Inflammatory macrophage (primary cell): ENCODE measurements at regions not wholly inside any gene's neighbourhood (a gene's known extent, or its start where the extent isn't known, plus 50 kb on each side); places are given as distances from the start of the nearest gene placed in this dataset.
A peak's percentile ranks its signal among the peaks of the same experiment; 100 is the strongest.
"Not testable (repeated sequence)": the region's sequence is repeated elsewhere in the genome, so short reads cannot be mapped to it uniquely, and the experiment has no call there.

Source experiments
- DNase-seq, 2 donors: peaks; one replicate each; pipeline ENCODE4 v3.0.0-alpha.2; 2020 to 2022

GRCh38 chr10:114872519-114873087 lies 51.0 kb downstream of the FHIP2A start:
- no peak for DNase-seq

GRCh38 chr10:114874827-114875411 lies 53.3 kb downstream of the FHIP2A start:
- peak; percentile 46 to 53 for DNase-seq

GRCh38 chr10:114875590-114876081 lies 54.1 kb downstream of the FHIP2A start:
- DNase-seq: not testable (repeated sequence)

- DNase-seq: no peak
Observed at GRCh38 chr10:114876169-114876568, 54.6 kb downstream of the FHIP2A start.

- DNase-seq: peak; percentile 30 to 45
Observed at GRCh38 chr10:114876602-114877300, 55.2 kb downstream of the FHIP2A start.

GRCh38 chr10:114877301-114877644 lies 55.7 kb downstream of the FHIP2A start:
- no peak for DNase-seq

GRCh38 chr10:114879093-114879492 lies 57.5 kb downstream of the FHIP2A start:
- no peak for DNase-seq

GRCh38 chr10:114879541-114880158 lies 58.1 kb downstream of the FHIP2A start:
- peak; percentile 32 to 44 for DNase-seq

GRCh38 chr10:114881417-114881816 lies 56.6 kb upstream of the TRUB1 start:
- no peak for DNase-seq

GRCh38 chr10:114881901-114882300 lies 56.1 kb upstream of the TRUB1 start:
- DNase-seq: no peak

GRCh38 chr10:114885443-114885842 lies 52.6 kb upstream of the TRUB1 start:
- DNase-seq: no peak
